Activated CD4-positive, alpha-beta T cell treated with anti-CD3 and anti-CD28 coated beads, Interleukin-2, amount 10 ng/mL, durations not matched to agents 24 days and 14 days (primary cell): ENCODE measurements at regions not wholly inside any gene's neighbourhood (a gene's known extent, or its start where the extent isn't known, plus 50 kb on each side); places are given as distances from the start of the nearest gene placed in this dataset.

Experiments used
- DNase-seq: peaks from one replicate; pipeline ENCODE4 v3.0.0; 2022
- H3K27ac Mint-ChIP-seq: one replicate; pipeline ENCODE4 v1.8.0; 2022; ENCODE audit warnings: mild to moderate bottlenecking, mixed read lengths
- H3K27me3 Mint-ChIP-seq: one replicate; pipeline ENCODE4 v1.8.0; 2022; ENCODE audit warnings: mixed read lengths
- H3K36me3 Mint-ChIP-seq: one replicate; pipeline ENCODE4 v1.8.0; 2022; ENCODE audit warnings: low read depth, mild to moderate bottlenecking, mixed read lengths
- H3K4me1 Mint-ChIP-seq: one replicate; pipeline ENCODE4 v1.8.0; 2021; ENCODE audit warnings: mixed read lengths
- H3K4me3 Mint-ChIP-seq: one replicate; pipeline ENCODE4 v1.8.0; 2022; ENCODE audit warnings: mild to moderate bottlenecking, moderate library complexity, mixed read lengths
- H3K9me3 Mint-ChIP-seq: one replicate; pipeline ENCODE4 v1.8.0; 2021; ENCODE audit warnings: mixed read lengths
- intact Hi-C: fragments of 100-400 bp; cut with micrococcal nuclease; formaldehyde crosslinking; loops from one replicate; pipeline ENCODE4 v1.15.1; 2023

GRCh38 chr5:50947906-50948683 is 281.7 kb downstream of the PARP8 start:
- H3K36me3 Mint-ChIP-seq: no peaks in the 10 kb centered on the region
- DNase-seq: no peak
- no peaks in the 10 kb centered on the region for H3K4me1 Mint-ChIP-seq
- no peaks in the 10 kb centered on the region for H3K27me3 Mint-ChIP-seq
- no peaks in the 10 kb centered on the region for H3K9me3 Mint-ChIP-seq
- H3K4me3 Mint-ChIP-seq: no peak overlapping the region
- no peak overlapping the region for H3K27ac Mint-ChIP-seq
- intact Hi-C loops: no loop called here

GRCh38 chr5:50953290-50953689 is 286.9 kb downstream of the PARP8 start:
- Mint-ChIP-seq H3K4me3 (no peak overlapping the region), H3K36me3 (no peaks in the 10 kb centered on the region), H3K27me3 (peaks cover 5% of the 10 kb centered on the region), H3K27ac (no peak overlapping the region), H3K9me3 (no peaks in the 10 kb centered on the region), H3K4me1 (no peaks in the 10 kb centered on the region)
- intact Hi-C loops: no loop called here
- DNase-seq: no peak

GRCh38 chr5:50958852-50959457 is 292.5 kb downstream of the PARP8 start:
- H3K4me1 Mint-ChIP-seq: peaks cover 6% of the 10 kb centered on the region
- peaks cover 21% of the 10 kb centered on the region for H3K27me3 Mint-ChIP-seq
- intact Hi-C loops: no loop called here
- no peaks in the 10 kb centered on the region for H3K36me3 Mint-ChIP-seq
- no peaks in the 10 kb centered on the region for H3K9me3 Mint-ChIP-seq
- peak; percentile 69 for DNase-seq
- H3K27ac Mint-ChIP-seq: no peak overlapping the region
- no peak overlapping the region for H3K4me3 Mint-ChIP-seq

- Mint-ChIP-seq H3K4me3 (peak overlapping the region; percentile 79), H3K9me3 (peaks cover 1% of the 10 kb centered on the region), H3K27ac (peak overlapping the region; percentile 34), H3K36me3 (peaks cover 2% of the 10 kb centered on the region), H3K4me1 (peaks cover 30% of the 10 kb centered on the region), H3K27me3 (peaks cover 56% of the 10 kb centered on the region)
- intact Hi-C loops: loop anchor here (1.0 to 10.0 kb wide), 5 partner anchors 1044 to 1952 kb away; no protein-coding TSS in a partner anchor
- peak; percentile 89 for DNase-seq
Measured at GRCh38 chr5:50962934-50963872, 296.8 kb downstream of the PARP8 start.

GRCh38 chr5:50963971-50964745 is 297.7 kb downstream of the PARP8 start:
- H3K27me3 Mint-ChIP-seq: peaks cover 64% of the 10 kb centered on the region
- intact Hi-C loops: loop anchor here (1.0 to 10.0 kb wide), 6 partner anchors 415 to 1951 kb away; no protein-coding TSS in a partner anchor
- peaks cover 2% of the 10 kb centered on the region for H3K36me3 Mint-ChIP-seq
- H3K4me1 Mint-ChIP-seq: peaks cover 37% of the 10 kb centered on the region
- peak overlapping the region; percentile 16 for H3K27ac Mint-ChIP-seq
- H3K9me3 Mint-ChIP-seq: peaks cover 7% of the 10 kb centered on the region
- H3K4me3 Mint-ChIP-seq: peak overlapping the region; percentile 40
- peak; percentile 60 for DNase-seq

- Mint-ChIP-seq H3K27me3 (peaks cover 72% of the 10 kb centered on the region), H3K36me3 (peaks cover 2% of the 10 kb centered on the region), H3K4me1 (peaks cover 37% of the 10 kb centered on the region), H3K9me3 (peaks cover 7% of the 10 kb centered on the region), H3K4me3 (no peak overlapping the region), H3K27ac (no peak overlapping the region)
- DNase-seq: no peak
- intact Hi-C loops: loop anchor here (2.0 to 10.0 kb wide), 5 partner anchors 414 to 1950 kb away; no protein-coding TSS in a partner anchor
Measured at GRCh38 chr5:50964746-50965653, 298.6 kb downstream of the PARP8 start.

- Mint-ChIP-seq H3K27ac (peak overlapping the region; percentile 59), H3K4me1 (peaks cover 37% of the 10 kb centered on the region), H3K4me3 (peak overlapping the region; percentile 79), H3K27me3 (peaks cover 80% of the 10 kb centered on the region), H3K9me3 (peaks cover 7% of the 10 kb centered on the region), H3K36me3 (peaks cover 2% of the 10 kb centered on the region)
- no peak for DNase-seq
- intact Hi-C loops: loop anchor here (2.0 to 10.0 kb wide), 4 partner anchors 413 to 1949 kb away; no protein-coding TSS in a partner anchor
Measured at GRCh38 chr5:50965654-50966375, 299.4 kb downstream of the PARP8 start.

GRCh38 chr5:50967009-50967562 is 300.6 kb downstream of the PARP8 start:
- H3K9me3 Mint-ChIP-seq: peaks cover 7% of the 10 kb centered on the region
- peak overlapping the region; percentile 79 for H3K4me3 Mint-ChIP-seq
- no peak for DNase-seq
- H3K36me3 Mint-ChIP-seq: peaks cover 2% of the 10 kb centered on the region
- H3K27ac Mint-ChIP-seq: no peak overlapping the region
- intact Hi-C loops: loop anchor here (10.0 kb wide), 3 partner anchors 1388 to 1948 kb away; no protein-coding TSS in a partner anchor
- H3K4me1 Mint-ChIP-seq: peaks cover 37% of the 10 kb centered on the region
- peaks cover 82% of the 10 kb centered on the region for H3K27me3 Mint-ChIP-seq

- DNase-seq: peak; percentile 68
- H3K27me3 Mint-ChIP-seq: peaks cover 81% of the 10 kb centered on the region
- H3K27ac Mint-ChIP-seq: no peak overlapping the region
- peaks cover 2% of the 10 kb centered on the region for H3K36me3 Mint-ChIP-seq
- H3K4me3 Mint-ChIP-seq: peak overlapping the region; percentile 79
- peaks cover 7% of the 10 kb centered on the region for H3K9me3 Mint-ChIP-seq
- intact Hi-C loops: loop anchor here (10.0 kb wide), 3 partner anchors 1387 to 1947 kb away; no protein-coding TSS in a partner anchor
- H3K4me1 Mint-ChIP-seq: peaks cover 37% of the 10 kb centered on the region
Measured at GRCh38 chr5:50967563-50968355, 301.3 kb downstream of the PARP8 start.

GRCh38 chr5:50968356-50969149 is 302.1 kb downstream of the PARP8 start:
- intact Hi-C loops: loop anchor here (10.0 kb wide), 3 partner anchors 1386 to 1946 kb away; no protein-coding TSS in a partner anchor
- H3K27me3 Mint-ChIP-seq: peaks cover 77% of the 10 kb centered on the region
- DNase-seq: no peak
- H3K9me3 Mint-ChIP-seq: peaks cover 7% of the 10 kb centered on the region
- H3K4me1 Mint-ChIP-seq: peaks cover 32% of the 10 kb centered on the region
- peak overlapping the region; percentile 79 for H3K4me3 Mint-ChIP-seq
- H3K36me3 Mint-ChIP-seq: peaks cover 2% of the 10 kb centered on the region
- peak overlapping the region; percentile 21 for H3K27ac Mint-ChIP-seq
